Vagina (tissue), 2 donors: ENCODE measurements at regions not wholly inside any gene's neighbourhood (a gene's known extent, or its start where the extent isn't known, plus 50 kb on each side); places are given as distances from the start of the nearest gene placed in this dataset.
"Not testable (repeated sequence)": the region's sequence is repeated elsewhere in the genome, so short reads cannot be mapped to it uniquely, and the experiment has no call there.

ENCODE experiments used
- DNase-seq, 2 donors: peaks; one replicate each; pipeline ENCODE4 v3.0.0-alpha.2; 2017; ENCODE audit errors: extremely low spot score in 2 of 2
- H3K27ac ChIP-seq: fragments of 200-600 bp; sonication (generic); one replicate; pipeline ENCODE4 v1.5.1; 2019
- H3K27me3 ChIP-seq: fragments of 200-600 bp; sonication (generic); one replicate; pipeline ENCODE4 v1.5.1; 2019
- H3K36me3 ChIP-seq, 2 donors: fragments of 200-600 bp; sonication (generic); one replicate each; pipeline ENCODE4 v1.5.1; 2017 to 2019
- H3K4me1 ChIP-seq: fragments of 200-600 bp; sonication (generic); one replicate; pipeline ENCODE4 v1.5.1; 2019
- H3K4me3 ChIP-seq, 2 donors: fragments of 200-600 bp; sonication (generic); 1 replicate in 1 of 2; 2 replicates in 1 of 2; pipeline ENCODE4 v1.5.1; 2016 to 2019
- H3K9me3 ChIP-seq: fragments of 200-600 bp; sonication (generic); one replicate; pipeline ENCODE4 v1.5.1; 2019
- POLR2A ChIP-seq, 2 donors: fragments of 450-650 bp; IDR thresholded peaks; one replicate each; pipeline ENCODE4 v1.6.1; 2017; ENCODE audit warnings: antibody characterized with exemption in 2 of 2, mild to moderate bottlenecking in 2 of 2, moderate library complexity in 2 of 2
- POLR2AphosphoS5 ChIP-seq, 2 donors: sonication (generic); formaldehyde crosslinking; IDR thresholded peaks; one replicate each; pipeline ENCODE4 v1.9.0; 2017; ENCODE audit warnings: antibody characterized with exemption in 2 of 2, mild to moderate bottlenecking in 2 of 2, low read depth in 1 of 2; ENCODE audit not compliant: insufficient read depth in 1 of 2
- intact Hi-C: fragments of 100-400 bp; cut with DNase I; formaldehyde crosslinking; loops from one replicate; pipeline ENCODE4 v1.15.1; 2023
- TF ChIP-seq, protein P1 (sequence below), 3 experiments: fragments of 450-650 bp in 2 of 3; fragments of 200-600 bp in 1 of 3; sonication (generic) in 1 of 3; IDR thresholded peaks; one replicate each; pipeline ENCODE4 v1.5.1; 2017 to 2019; ENCODE audit warnings: antibody characterized with exemption in 3 of 3, mild to moderate bottlenecking in 2 of 3, moderate library complexity in 2 of 3

DNA sequence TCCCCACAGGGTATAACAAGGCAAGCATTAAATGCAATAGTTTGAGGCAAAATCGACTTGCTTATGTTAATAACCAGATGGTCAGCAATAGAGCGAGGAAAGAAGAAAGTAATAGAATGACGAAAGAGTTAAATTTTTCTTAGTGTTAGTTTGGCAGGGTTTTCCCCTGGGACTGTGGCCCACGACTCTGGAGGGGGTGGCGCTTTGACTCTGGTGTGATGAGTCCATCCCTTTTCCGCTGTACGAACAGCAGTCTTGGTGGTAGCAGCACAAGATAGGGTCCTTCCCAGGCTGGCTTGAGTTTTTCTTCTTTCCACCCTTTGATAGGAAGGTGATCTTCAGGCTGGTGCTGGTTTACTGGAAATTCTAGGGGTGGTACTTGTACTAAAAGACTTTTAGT, 69.2 kb upstream of the GMDS start:
- H3K4me1 ChIP-seq = no peaks in the 10 kb centered on the region
- H3K9me3 ChIP-seq = no peaks in the 10 kb centered on the region
- intact Hi-C loops = no loop called here
- H3K36me3 ChIP-seq = no peaks in the 10 kb centered on the region
- no peak overlapping the region for H3K4me3 ChIP-seq
- no peaks in the 10 kb centered on the region for H3K27me3 ChIP-seq
- no peak for DNase-seq
- H3K27ac ChIP-seq = no peak overlapping the region
- TF ChIP-seq, protein P1, sequence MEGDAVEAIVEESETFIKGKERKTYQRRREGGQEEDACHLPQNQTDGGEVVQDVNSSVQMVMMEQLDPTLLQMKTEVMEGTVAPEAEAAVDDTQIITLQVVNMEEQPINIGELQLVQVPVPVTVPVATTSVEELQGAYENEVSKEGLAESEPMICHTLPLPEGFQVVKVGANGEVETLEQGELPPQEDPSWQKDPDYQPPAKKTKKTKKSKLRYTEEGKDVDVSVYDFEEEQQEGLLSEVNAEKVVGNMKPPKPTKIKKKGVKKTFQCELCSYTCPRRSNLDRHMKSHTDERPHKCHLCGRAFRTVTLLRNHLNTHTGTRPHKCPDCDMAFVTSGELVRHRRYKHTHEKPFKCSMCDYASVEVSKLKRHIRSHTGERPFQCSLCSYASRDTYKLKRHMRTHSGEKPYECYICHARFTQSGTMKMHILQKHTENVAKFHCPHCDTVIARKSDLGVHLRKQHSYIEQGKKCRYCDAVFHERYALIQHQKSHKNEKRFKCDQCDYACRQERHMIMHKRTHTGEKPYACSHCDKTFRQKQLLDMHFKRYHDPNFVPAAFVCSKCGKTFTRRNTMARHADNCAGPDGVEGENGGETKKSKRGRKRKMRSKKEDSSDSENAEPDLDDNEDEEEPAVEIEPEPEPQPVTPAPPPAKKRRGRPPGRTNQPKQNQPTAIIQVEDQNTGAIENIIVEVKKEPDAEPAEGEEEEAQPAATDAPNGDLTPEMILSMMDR (IDR thresholded peaks at IDR 0.05) = no peak
- TF ChIP-seq POLR2A (IDR thresholded peaks at IDR 0.05) = no peak
- no peak for TF ChIP-seq POLR2AphosphoS5 (IDR thresholded peaks at IDR 0.05; ENCODE audit: insufficient read depth in 1 of 2, low read depth in 1 of 2)

DNA sequence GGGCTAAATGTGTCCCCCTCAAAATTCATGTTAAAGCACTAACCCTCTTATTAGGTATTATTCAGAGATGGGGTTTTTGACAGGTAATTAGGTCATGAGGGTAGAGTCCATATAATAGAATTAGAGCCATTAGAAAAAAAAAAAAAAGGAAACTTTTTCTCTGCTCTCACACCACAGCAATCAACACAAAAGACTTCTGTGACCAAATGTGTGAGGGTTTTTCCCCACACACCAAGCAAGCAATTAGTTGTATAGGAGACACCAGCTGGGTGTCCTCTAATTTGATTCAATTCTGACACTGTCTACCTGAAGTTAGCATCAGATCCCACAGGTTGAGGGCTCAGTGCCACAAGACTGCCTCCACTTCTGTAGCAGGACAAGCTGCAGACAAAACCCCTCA, 64.6 kb upstream of the GMDS start:
- H3K9me3 ChIP-seq = no peaks in the 10 kb centered on the region
- intact Hi-C loops = no loop called here
- no peak for DNase-seq

GRCh38 chr6:2309122-2309521, 63.7 kb upstream of the GMDS start:
- no peak for DNase-seq
- Histone ChIP-seq H3K27ac (no peak overlapping the region), H3K9me3 (no peaks in the 10 kb centered on the region), H3K4me3 (no peak overlapping the region), H3K27me3 (no peaks in the 10 kb centered on the region), H3K36me3 (no peaks in the 10 kb centered on the region), H3K4me1 (no peaks in the 10 kb centered on the region)
- no peak for TF ChIP-seq POLR2AphosphoS5 (IDR thresholded peaks at IDR 0.05; ENCODE audit: insufficient read depth in 1 of 2, low read depth in 1 of 2)
- intact Hi-C loops = no loop called here

More for the DNA sequence above, 64.6 kb upstream of the GMDS start:
- Histone ChIP-seq H3K36me3 (no peaks in the 10 kb centered on the region), H3K27ac (no peak overlapping the region), H3K4me3 (no peak overlapping the region), H3K4me1 (no peaks in the 10 kb centered on the region), H3K27me3 (no peaks in the 10 kb centered on the region)
- no peak for TF ChIP-seq POLR2A (IDR thresholded peaks at IDR 0.05)
- TF ChIP-seq, protein P1 (IDR thresholded peaks at IDR 0.05) = no peak
- TF ChIP-seq POLR2AphosphoS5 (IDR thresholded peaks at IDR 0.05; ENCODE audit: insufficient read depth in 1 of 2, low read depth in 1 of 2) = no peak

DNA sequence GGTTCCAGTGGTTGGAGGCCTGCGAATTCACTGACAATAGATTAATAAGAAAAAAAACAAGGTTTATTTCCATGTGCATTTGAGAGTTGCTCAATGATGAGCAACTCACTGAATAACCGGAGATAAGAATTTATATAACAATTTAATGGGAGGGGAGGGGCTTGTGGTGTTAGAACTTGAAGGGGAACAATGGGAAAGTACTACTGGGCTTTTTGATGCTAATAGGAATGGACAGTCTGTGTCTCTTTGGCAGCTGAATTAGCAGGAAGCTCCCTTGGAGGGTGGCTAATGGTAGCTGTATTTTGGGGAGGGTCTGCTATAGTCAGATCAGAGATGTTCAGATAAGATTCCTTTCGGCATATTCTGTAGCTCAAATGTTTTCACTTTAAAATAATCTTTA, 62.4 kb upstream of the GMDS start:
- H3K36me3 ChIP-seq = no peaks in the 10 kb centered on the region
- H3K9me3 ChIP-seq = no peaks in the 10 kb centered on the region
- DNase-seq = no peak
- TF ChIP-seq, protein P1 (IDR thresholded peaks at IDR 0.05) = no peak
- no peak for TF ChIP-seq POLR2AphosphoS5 (IDR thresholded peaks at IDR 0.05; ENCODE audit: insufficient read depth in 1 of 2, low read depth in 1 of 2)
- no peak overlapping the region for H3K27ac ChIP-seq
- intact Hi-C loops = no loop called here
- H3K4me1 ChIP-seq = no peaks in the 10 kb centered on the region
- no peak overlapping the region for H3K4me3 ChIP-seq
- no peaks in the 10 kb centered on the region for H3K27me3 ChIP-seq

- Histone ChIP-seq H3K27ac (no peak overlapping the region), H3K9me3 (no peaks in the 10 kb centered on the region), H3K4me1 (no peaks in the 10 kb centered on the region), H3K4me3 (no peak overlapping the region), H3K27me3 (no peaks in the 10 kb centered on the region), H3K36me3 (no peaks in the 10 kb centered on the region)
- no peak for DNase-seq
- intact Hi-C loops = no loop called here
- no peak for TF ChIP-seq POLR2A (IDR thresholded peaks at IDR 0.05)
- TF ChIP-seq POLR2AphosphoS5 (IDR thresholded peaks at IDR 0.05; ENCODE audit: insufficient read depth in 1 of 2, low read depth in 1 of 2) = no peak
Measured at GRCh38 chr6:2305951-2306350, 60.5 kb upstream of the GMDS start.

DNA sequence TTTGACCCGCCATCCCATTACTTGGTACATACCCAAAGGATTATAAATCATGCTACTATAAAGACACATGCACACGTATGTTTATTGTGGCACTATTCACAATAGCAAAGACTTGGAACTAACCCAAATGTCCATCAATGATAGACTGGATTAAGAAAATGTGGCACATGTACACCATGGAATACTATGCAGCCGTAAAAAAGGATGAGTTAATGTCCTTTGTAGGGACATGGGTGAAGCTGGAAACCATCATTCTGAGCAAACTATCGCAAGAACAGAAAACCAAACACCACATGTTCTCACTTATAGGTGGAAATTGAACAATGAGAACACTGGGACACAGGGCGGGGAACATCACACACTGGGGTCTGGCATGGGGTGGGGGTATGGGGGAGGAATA, 57.1 kb upstream of the GMDS start:
- H3K27me3 ChIP-seq, H3K27ac ChIP-seq, H3K4me1 ChIP-seq, H3K4me3 ChIP-seq, H3K9me3 ChIP-seq, DNase-seq, intact Hi-C loops, H3K36me3 ChIP-seq: not testable (repeated sequence)

DNA sequence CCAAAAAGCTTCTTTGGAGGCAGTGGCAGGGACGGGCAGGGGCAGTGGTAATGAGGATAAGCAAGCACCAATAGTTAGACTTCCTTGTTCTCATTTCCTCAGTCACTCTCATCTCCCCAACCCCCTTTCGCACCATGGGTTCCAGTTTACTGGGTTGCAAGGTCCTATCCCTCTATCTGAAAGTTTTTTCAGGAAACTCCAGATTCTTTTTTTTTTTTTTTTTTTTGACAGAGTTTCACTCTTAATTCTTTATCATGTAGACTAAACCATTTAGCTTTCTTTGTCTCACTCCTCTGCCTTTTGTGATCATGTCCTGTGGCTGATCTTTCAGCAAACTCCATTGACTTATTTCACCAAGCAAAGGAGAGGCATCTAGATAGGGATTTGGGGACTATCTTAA, 51.4 kb upstream of the GMDS start:
- no peaks in the 10 kb centered on the region for H3K4me1 ChIP-seq
- H3K27ac ChIP-seq = no peak overlapping the region
- TF ChIP-seq, protein P1 (IDR thresholded peaks at IDR 0.05) = no peak
- TF ChIP-seq POLR2AphosphoS5 (IDR thresholded peaks at IDR 0.05; ENCODE audit: insufficient read depth in 1 of 2, low read depth in 1 of 2) (no peak), POLR2A (IDR thresholded peaks at IDR 0.05) (no peak)
- DNase-seq = no peak
- H3K4me3 ChIP-seq = no peak overlapping the region
- H3K36me3 ChIP-seq = no peaks in the 10 kb centered on the region
- H3K9me3 ChIP-seq = no peaks in the 10 kb centered on the region
- intact Hi-C loops = no loop called here
- H3K27me3 ChIP-seq = no peaks in the 10 kb centered on the region
